ENCODE measurements at regions not wholly inside any gene's neighbourhood (a gene's known extent, or its start where the extent isn't known, plus 50 kb on each side); places are given as distances from the start of the nearest gene placed in this dataset.

- Histone ChIP-seq H3K27ac (ENCODE audit: low read length) (no peak overlapping the region), H2AFZ (ENCODE audit: low read length) (no peak overlapping the region), H3K79me2 (ENCODE audit: low read length) (no peaks in the 10 kb centered on the region), H3F3A (ENCODE audit: low read length, unreplicated experiment) (no peaks in the 10 kb centered on the region), H3K36me3 (ENCODE audit: low read depth, low read length) (no peaks in the 10 kb centered on the region), H3K9ac (ENCODE audit: low read length) (no peak overlapping the region), H3K4me3 (ENCODE audit: low read length) (no peak overlapping the region), H3K9me2 (replicated peaks; ENCODE audit: low read length) (no peaks in the 10 kb centered on the region), H4K20me1 (ENCODE audit: low read length) (no peaks in the 10 kb centered on the region), H3K4me1 (ENCODE audit: insufficient read depth, low read length) (no peaks in the 10 kb centered on the region), H3K9me3 (ENCODE audit: low read length) (no peaks in the 10 kb centered on the region), H3K27me3 (ENCODE audit: low read length) (no peaks in the 10 kb centered on the region), H3K4me2 (ENCODE audit: low read length) (no peak overlapping the region)
- no peak for DNase-seq
- no TSS peak for BruUV-seq (replicated peaks)
- intact Hi-C loops (cut with micrococcal nuclease) = no loop called here
- CTCF ChIA-PET = no interaction called here
- POLR2A ChIA-PET (ENCODE audit: unreplicated experiment) = no interaction called here
- TF ChIP-seq CTCF (conservative IDR thresholded peaks at IDR 0.05; ENCODE audit: low read depth, low read length) = no peak
- ATAC-seq = no peak
These were observed 453.3 kb upstream of the HS3ST1 start for GRCh38 chr4:11881947-11882346.

- no peaks in the 10 kb centered on the region for H3K9me3 ChIP-seq (ENCODE audit: low read length)
- DNase-seq (no peak), ATAC-seq (no peak)
- H3F3A ChIP-seq (ENCODE audit: low read length, unreplicated experiment) = no peaks in the 10 kb centered on the region
- H3K4me1 ChIP-seq (ENCODE audit: insufficient read depth, low read length) = no peaks in the 10 kb centered on the region
- H3K27me3 ChIP-seq (ENCODE audit: low read length) = no peaks in the 10 kb centered on the region
- H2AFZ ChIP-seq (ENCODE audit: low read length) = no peak overlapping the region
- POLR2A ChIA-PET (ENCODE audit: unreplicated experiment) = no interaction called here
- no peak overlapping the region for H3K4me2 ChIP-seq (ENCODE audit: low read length)
- no TSS peak for BruUV-seq (replicated peaks)
- CTCF ChIA-PET = no interaction called here
- intact Hi-C loops (cut with micrococcal nuclease) = no loop called here
- H4K20me1 ChIP-seq (ENCODE audit: low read length) = no peaks in the 10 kb centered on the region
- H3K9ac ChIP-seq (ENCODE audit: low read length) = no peak overlapping the region
- no peak overlapping the region for H3K4me3 ChIP-seq (ENCODE audit: low read length)
- TF ChIP-seq EZH2phosphoT487 (IDR thresholded peaks at IDR 0.05; ENCODE audit: borderline replicate concordance, low read length) (no peak), CTCF (conservative IDR thresholded peaks at IDR 0.05; ENCODE audit: low read depth, low read length) (no peak), EZH2 (IDR thresholded peaks at IDR 0.05; ENCODE audit: low read length, unreplicated experiment) (no peak)
- no peaks in the 10 kb centered on the region for H3K79me2 ChIP-seq (ENCODE audit: low read length)
- no peak overlapping the region for H3K27ac ChIP-seq (ENCODE audit: low read length)
- H3K9me2 ChIP-seq (replicated peaks; ENCODE audit: low read length) = no peaks in the 10 kb centered on the region
- H3K36me3 ChIP-seq (ENCODE audit: low read depth, low read length) = no peaks in the 10 kb centered on the region
These were observed 452.7 kb upstream of the HS3ST1 start for GRCh38 chr4:11881364-11881763.

DNA sequence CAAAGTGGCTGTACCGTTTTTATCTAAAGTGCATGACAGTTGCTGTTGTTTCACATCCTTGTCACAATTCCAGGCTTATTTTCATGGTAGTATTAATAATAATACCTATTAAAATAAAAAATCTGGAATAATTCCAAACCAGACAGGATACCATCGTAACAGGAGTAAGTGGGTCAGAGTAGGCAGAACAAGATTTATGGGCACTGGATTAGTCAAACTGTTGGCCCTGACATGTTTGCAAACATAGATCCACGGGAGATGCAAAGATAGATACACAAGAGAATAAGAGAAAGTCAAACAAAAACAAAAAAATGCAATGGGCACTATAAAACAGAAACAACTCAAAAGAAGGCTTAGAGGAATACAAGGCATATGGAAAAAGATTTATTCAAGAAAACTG, 449.5 kb upstream of the HS3ST1 start:
- CTCF ChIA-PET = no interaction called here
- no TSS peak for BruUV-seq (replicated peaks)
- Histone ChIP-seq H3K79me2 (ENCODE audit: low read length) (no peaks in the 10 kb centered on the region), H3F3A (ENCODE audit: low read length, unreplicated experiment) (no peaks in the 10 kb centered on the region), H3K4me2 (ENCODE audit: low read length) (no peak overlapping the region), H3K9me3 (ENCODE audit: low read length) (no peaks in the 10 kb centered on the region), H3K27ac (ENCODE audit: low read length) (no peak overlapping the region), H3K36me3 (ENCODE audit: low read depth, low read length) (no peaks in the 10 kb centered on the region), H3K9me2 (replicated peaks; ENCODE audit: low read length) (no peaks in the 10 kb centered on the region), H3K4me1 (ENCODE audit: insufficient read depth, low read length) (no peaks in the 10 kb centered on the region), H3K9ac (ENCODE audit: low read length) (no peak overlapping the region), H3K27me3 (ENCODE audit: low read length) (no peaks in the 10 kb centered on the region), H4K20me1 (ENCODE audit: low read length) (no peaks in the 10 kb centered on the region), H2AFZ (ENCODE audit: low read length) (no peak overlapping the region), H3K4me3 (ENCODE audit: low read length) (no peak overlapping the region)
- no peak for TF ChIP-seq EZH2phosphoT487 (IDR thresholded peaks at IDR 0.05; ENCODE audit: borderline replicate concordance, low read length)
- TF ChIP-seq CTCF (conservative IDR thresholded peaks at IDR 0.05; ENCODE audit: low read depth, low read length) = no peak
- no peak for TF ChIP-seq EZH2 (IDR thresholded peaks at IDR 0.05; ENCODE audit: low read length, unreplicated experiment)
- DNase-seq (no peak), ATAC-seq (no peak)
- POLR2A ChIA-PET (ENCODE audit: unreplicated experiment) = no interaction called here
- intact Hi-C loops (cut with micrococcal nuclease) = no loop called here

Measured in PC-3 (cell line).